Hepatocyte (in vitro differentiated cells): ENCODE measurements at regions not wholly inside any gene's neighbourhood (a gene's known extent, or its start where the extent isn't known, plus 50 kb on each side); places are given as distances from the start of the nearest gene placed in this dataset.

Experiments used
- CTCF ChIP-seq: fragments of 200-600 bp; sonication (generic); IDR thresholded peaks from 2 replicates; pipeline ENCODE4 v1.5.1; 2016; ENCODE audit warnings: antibody characterized with exemption, mild to moderate bottlenecking; ENCODE audit not compliant: poor library complexity
- EZH2phosphoT487 ChIP-seq: fragments of 200-600 bp; sonication (generic); IDR thresholded peaks from one replicate; pipeline ENCODE4 v1.6.1; 2018; ENCODE audit warnings: antibody characterized with exemption, mild to moderate bottlenecking, low read depth, moderate library complexity; ENCODE audit not compliant: unreplicated experiment, severe bottlenecking

- TF ChIP-seq CTCF (no peak), EZH2phosphoT487 (no peak)
Measured at GRCh38 chr11:122424636-122425035, 230.9 kb upstream of the UBASH3B start.
